K562 (cell line): ENCODE measurements at regions not wholly inside any gene's neighbourhood (a gene's known extent, or its start where the extent isn't known, plus 50 kb on each side); places are given as distances from the start of the nearest gene placed in this dataset.

Experiments
- ARID3B ChIP-seq: fragments of 250-450 bp; sonication (Bioruptor Pico); IDR thresholded peaks from 2 replicates; pipeline ENCODE4 v1.4.0; 2020; ENCODE audit warnings: borderline replicate concordance
- EZH2 ChIP-seq: IDR thresholded peaks from 2 replicates; pipeline ENCODE4 v1.6.1; 2012; ENCODE audit warnings: low read depth, mild to moderate bottlenecking, inconsistent platforms, low read length, borderline replicate concordance
- GTF2F1 ChIP-seq: IDR thresholded peaks from 2 replicates; pipeline ENCODE4 v1.6.1; 2011; ENCODE audit warnings: low read depth, low read length, improper control_type of control experiment
- HDGF ChIP-seq: fragments of 450-650 bp; IDR thresholded peaks from 2 replicates; pipeline ENCODE4 v1.6.1; 2016
- NRF1 ChIP-seq, 2 experiments: fragments of 450-650 bp; IDR thresholded peaks in 1 of 2; conservative IDR thresholded peaks in 1 of 2; 2 replicates each; pipeline ENCODE4 v1.6.1; 2014; ENCODE audit warnings: mild to moderate bottlenecking in 2 of 2
- POLR2A ChIP-seq: fragments of 450-650 bp; conservative IDR thresholded peaks from 2 replicates; pipeline ENCODE4 v1.6.1; 2016
- REST ChIP-seq, 2 experiments: fragments of 450-650 bp; formaldehyde crosslinking in 1 of 2; IDR thresholded peaks; 2 replicates each; pipeline versions ENCODE4 v1.4.0 to v1.6.1; 2014 to 2020; ENCODE audit warnings: mild to moderate bottlenecking in 2 of 2, borderline replicate concordance in 1 of 2, low read depth in 1 of 2
- SMARCA5 ChIP-seq: fragments of 450-650 bp; IDR thresholded peaks from 2 replicates; pipeline ENCODE4 v1.6.1; 2016
- TEAD1 ChIP-seq, 2 experiments: fragments of 450-650 bp in 1 of 2; sonication (generic) in 1 of 2; formaldehyde crosslinking; IDR thresholded peaks; 2 replicates each; pipeline versions ENCODE4 v1.4.0 to v1.8.0; 2020 to 2022; ENCODE audit warnings: mild to moderate bottlenecking in 2 of 2, missing genetic modification reagents in 1 of 2
- U2AF1 ChIP-seq: fragments of 200-400 bp; formaldehyde crosslinking; optimal IDR thresholded peaks from 2 replicates; pipeline ENCODE3; 2017; ENCODE audit warnings: mild to moderate bottlenecking, low read depth, low read length, moderate library complexity
- ZNF232 ChIP-seq: sonication (generic); formaldehyde crosslinking; IDR thresholded peaks from 2 replicates; pipeline ENCODE4 v1.8.0; 2022; ENCODE audit warnings: mild to moderate bottlenecking, missing genetic modification reagents

GRCh38 chr9:108783731-108784495, 71.9 kb downstream of the ACTL7B start:
- TF ChIP-seq GTF2F1 (no peak), REST (IDR thresholded peaks at IDR 0.05; ENCODE audit: borderline replicate concordance) (no peak), REST (CRISPR knock-in tag; IDR thresholded peaks at IDR 0.05; ENCODE audit: low read depth) (no peak), POLR2A (no peak), ZNF232 (CRISPR knock-in tag) (no peak), ARID3B (CRISPR knock-in tag) (no peak), HDGF (no peak), SMARCA5 (no peak), U2AF1 (no peak), EZH2 (no peak), NRF1 (conservative IDR thresholded peaks at IDR 0.05 in 1 of 2, IDR thresholded peaks at IDR 0.05 in 1 of 2) (no peak), TEAD1 (CRISPR knock-in tag; IDR thresholded peaks at IDR 0.05) (no peak)
